Activated CD8-positive, alpha-beta memory T cell treated with anti-CD3 and anti-CD28 coated beads, Interleukin-2, amount 10 ng/mL, durations not matched to agents 7 days and 5 days (primary cell): ENCODE measurements at regions not wholly inside any gene's neighbourhood (a gene's known extent, or its start where the extent isn't known, plus 50 kb on each side); places are given as distances from the start of the nearest gene placed in this dataset.
"Not testable (repeated sequence)": the region's sequence is repeated elsewhere in the genome, so short reads cannot be mapped to it uniquely, and the experiment has no call there.

ENCODE experiments used
- ATAC-seq: fragments of 150-1000 bp; cut with Tn5 transposase; one replicate; pipeline ENCODE4 v1.10.0; 2021; ENCODE audit warnings: moderate library complexity
- CTCF ChIA-PET: fragments of 350-600 bp; sonication (Branson Sonifier 250); formaldehyde crosslinking; loops from one replicate; lab custom pipeline; 2021; ENCODE audit warnings: antibody characterized with exemption; lab: Charles Lee
- DNase-seq: peaks from one replicate; pipeline ENCODE4 v3.0.0-alpha.2; 2020
- H3K27ac Mint-ChIP-seq: one replicate; pipeline ENCODE4 v1.8.0; 2021; ENCODE audit warnings: mild to moderate bottlenecking, mixed read lengths
- H3K27me3 Mint-ChIP-seq: one replicate; pipeline ENCODE4 v1.8.0; 2021; ENCODE audit warnings: mixed read lengths
- H3K36me3 Mint-ChIP-seq: one replicate; pipeline ENCODE4 v1.8.0; 2021; ENCODE audit warnings: mild to moderate bottlenecking, mixed read lengths
- H3K4me1 Mint-ChIP-seq: one replicate; pipeline ENCODE4 v1.8.0; 2021; ENCODE audit warnings: mixed read lengths
- H3K4me3 Mint-ChIP-seq: one replicate; pipeline ENCODE4 v1.8.0; 2021; ENCODE audit warnings: mild to moderate bottlenecking, moderate library complexity, mixed read lengths
- H3K9me3 Mint-ChIP-seq: one replicate; pipeline ENCODE4 v1.8.0; 2022; ENCODE audit warnings: low read depth, mixed read lengths

- CTCF ChIA-PET, H3K36me3 Mint-ChIP-seq, ATAC-seq, H3K27ac Mint-ChIP-seq, H3K27me3 Mint-ChIP-seq, H3K4me1 Mint-ChIP-seq, DNase-seq, H3K4me3 Mint-ChIP-seq, H3K9me3 Mint-ChIP-seq: not testable (repeated sequence)
Measured at GRCh38 chr7:13136345-13136744, 448.9 kb downstream of the ARL4A start.

- Mint-ChIP-seq H3K4me3 (no peak overlapping the region), H3K27me3 (no peaks in the 10 kb centered on the region), H3K36me3 (no peaks in the 10 kb centered on the region), H3K4me1 (no peaks in the 10 kb centered on the region), H3K9me3 (no peaks in the 10 kb centered on the region), H3K27ac (no peak overlapping the region)
- no peak for ATAC-seq
- CTCF ChIA-PET: no interaction called here
- no peak for DNase-seq
Measured at GRCh38 chr7:13139436-13139835, 452.0 kb downstream of the ARL4A start.

GRCh38 chr7:13144673-13145072 is 457.2 kb downstream of the ARL4A start:
- CTCF ChIA-PET: no interaction called here
- H3K36me3 Mint-ChIP-seq: no peaks in the 10 kb centered on the region
- no peaks in the 10 kb centered on the region for H3K4me1 Mint-ChIP-seq
- DNase-seq (no peak), ATAC-seq (no peak)
- H3K27ac Mint-ChIP-seq: no peak overlapping the region
- no peaks in the 10 kb centered on the region for H3K27me3 Mint-ChIP-seq
- H3K9me3 Mint-ChIP-seq: no peaks in the 10 kb centered on the region
- no peak overlapping the region for H3K4me3 Mint-ChIP-seq

DNA sequence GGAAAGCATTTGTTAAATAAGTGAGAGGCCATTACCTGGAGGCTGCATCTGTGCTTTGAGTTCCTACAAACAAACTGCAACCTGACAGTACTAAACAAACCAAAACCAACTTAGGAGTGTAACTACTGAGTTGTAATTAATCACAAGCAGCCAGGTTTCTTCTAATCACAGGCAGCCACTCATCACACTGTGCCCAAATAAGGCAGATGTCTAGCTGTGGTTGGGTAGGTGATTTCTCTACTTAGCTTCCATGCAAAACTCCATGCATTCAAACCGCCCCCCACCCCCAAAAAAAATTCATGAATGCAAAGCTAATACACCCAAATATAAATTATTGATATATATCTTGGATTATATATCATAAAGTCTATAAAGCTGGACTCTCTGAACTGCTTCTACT is 461.1 kb downstream of the ARL4A start:
- Mint-ChIP-seq H3K9me3 (no peaks in the 10 kb centered on the region), H3K27me3 (no peaks in the 10 kb centered on the region), H3K27ac (no peak overlapping the region), H3K4me1 (no peaks in the 10 kb centered on the region), H3K4me3 (no peak overlapping the region), H3K36me3 (no peaks in the 10 kb centered on the region)
- ATAC-seq: no peak
- no peak for DNase-seq
- CTCF ChIA-PET: interaction anchor here (0.6 to 1.9 kb wide), 2 partner anchors 10 to 84 kb away, joined by 3 to 4 read pairs; no protein-coding TSS in a partner anchor

- CTCF ChIA-PET: no interaction called here
- Mint-ChIP-seq H3K36me3 (no peaks in the 10 kb centered on the region), H3K4me1 (no peaks in the 10 kb centered on the region), H3K9me3 (no peaks in the 10 kb centered on the region), H3K27ac (no peak overlapping the region), H3K4me3 (no peak overlapping the region), H3K27me3 (no peaks in the 10 kb centered on the region)
- DNase-seq (no peak), ATAC-seq (no peak)
Measured at GRCh38 chr7:13151978-13152377, 464.5 kb downstream of the ARL4A start.

- Mint-ChIP-seq H3K4me3 (no peak overlapping the region), H3K36me3 (no peaks in the 10 kb centered on the region), H3K9me3 (no peaks in the 10 kb centered on the region), H3K27ac (no peak overlapping the region), H3K4me1 (no peaks in the 10 kb centered on the region), H3K27me3 (no peaks in the 10 kb centered on the region)
- CTCF ChIA-PET: no interaction called here
- DNase-seq (no peak), ATAC-seq (no peak)
Measured at GRCh38 chr7:13152755-13153154, 465.3 kb downstream of the ARL4A start.

GRCh38 chr7:13153266-13153665 is 465.8 kb downstream of the ARL4A start:
- H3K4me1 Mint-ChIP-seq: no peaks in the 10 kb centered on the region
- CTCF ChIA-PET: no interaction called here
- no peaks in the 10 kb centered on the region for H3K27me3 Mint-ChIP-seq
- no peak for DNase-seq
- no peaks in the 10 kb centered on the region for H3K9me3 Mint-ChIP-seq
- H3K4me3 Mint-ChIP-seq: no peak overlapping the region
- ATAC-seq: no peak
- H3K27ac Mint-ChIP-seq: no peak overlapping the region
- no peaks in the 10 kb centered on the region for H3K36me3 Mint-ChIP-seq

GRCh38 chr7:13153742-13154141 is 466.3 kb downstream of the ARL4A start:
- no peak overlapping the region for H3K4me3 Mint-ChIP-seq
- no peaks in the 10 kb centered on the region for H3K9me3 Mint-ChIP-seq
- no peaks in the 10 kb centered on the region for H3K27me3 Mint-ChIP-seq
- ATAC-seq: no peak
- no peaks in the 10 kb centered on the region for H3K4me1 Mint-ChIP-seq
- H3K27ac Mint-ChIP-seq: no peak overlapping the region
- DNase-seq: no peak
- CTCF ChIA-PET: no interaction called here
- no peaks in the 10 kb centered on the region for H3K36me3 Mint-ChIP-seq

- H3K9me3 Mint-ChIP-seq: no peaks in the 10 kb centered on the region
- CTCF ChIA-PET: no interaction called here
Measured at GRCh38 chr7:13155188-13155587, 467.8 kb downstream of the ARL4A start.

GRCh38 chr7:13159003-13159402 is 471.6 kb downstream of the ARL4A start:
- no peak for DNase-seq
- Mint-ChIP-seq H3K9me3 (no peaks in the 10 kb centered on the region), H3K4me1 (no peaks in the 10 kb centered on the region), H3K27me3 (peaks cover 13% of the 10 kb centered on the region), H3K27ac (no peak overlapping the region), H3K4me3 (no peak overlapping the region), H3K36me3 (no peaks in the 10 kb centered on the region)
- CTCF ChIA-PET: interaction anchor here (1.2 kb wide), 1 partner anchor 11 kb away, joined by 4 read pairs; no protein-coding TSS in a partner anchor
- no peak for ATAC-seq

More at GRCh38 chr7:13155188-13155587, 467.8 kb downstream of the ARL4A start:
- H3K4me3 Mint-ChIP-seq: no peak overlapping the region
- H3K4me1 Mint-ChIP-seq: no peaks in the 10 kb centered on the region
- no peak for ATAC-seq
- no peaks in the 10 kb centered on the region for H3K36me3 Mint-ChIP-seq
- no peak for DNase-seq
- no peak overlapping the region for H3K27ac Mint-ChIP-seq
- peaks cover 9% of the 10 kb centered on the region for H3K27me3 Mint-ChIP-seq

DNA sequence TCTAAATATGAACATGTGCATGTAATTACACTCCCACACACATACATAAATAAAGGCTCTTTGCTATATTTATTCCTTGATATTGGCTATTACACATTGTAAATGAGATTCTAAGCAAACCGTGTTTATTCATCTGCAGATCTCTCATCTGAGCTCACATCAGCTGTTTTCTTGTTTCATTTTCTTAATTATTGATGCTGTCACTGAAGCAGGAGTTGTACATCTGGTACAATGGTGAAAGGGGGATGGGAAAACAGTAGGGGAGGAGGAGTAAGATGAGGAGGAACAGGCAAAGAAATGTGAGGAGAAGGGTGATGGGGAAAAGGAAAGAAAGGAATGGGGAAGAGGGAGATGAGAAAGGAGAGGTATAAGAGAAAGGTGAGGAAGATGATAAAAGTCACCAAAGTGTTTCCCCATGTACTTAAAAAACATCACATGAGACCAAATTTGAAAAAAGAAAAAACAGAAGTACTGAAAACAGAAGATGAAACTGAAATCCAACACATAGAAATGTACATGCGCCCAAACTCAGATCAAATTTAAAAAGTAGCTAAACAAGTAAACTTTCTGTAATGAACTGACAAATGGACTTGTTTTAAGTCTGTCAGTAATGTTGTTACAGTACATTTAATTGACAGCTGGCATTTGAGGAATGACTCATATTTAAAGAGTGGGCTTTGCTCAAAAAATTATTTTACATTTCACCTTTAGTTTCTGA is 472.2 kb downstream of the ARL4A start:
- CTCF ChIA-PET: interaction anchor here (0.9 kb wide), 1 partner anchor 41 kb away, joined by 3 read pairs; no protein-coding TSS in a partner anchor

GRCh38 chr7:13161125-13161524 is 473.7 kb downstream of the ARL4A start:
- Mint-ChIP-seq H3K27me3 (peaks cover 29% of the 10 kb centered on the region), H3K36me3 (no peaks in the 10 kb centered on the region), H3K9me3 (no peaks in the 10 kb centered on the region), H3K27ac (no peak overlapping the region), H3K4me3 (no peak overlapping the region), H3K4me1 (no peaks in the 10 kb centered on the region)
- ATAC-seq (no peak), DNase-seq (no peak)
- CTCF ChIA-PET: no interaction called here

More for the DNA sequence above, 472.2 kb downstream of the ARL4A start:
- H3K27me3 Mint-ChIP-seq: peaks cover 16% of the 10 kb centered on the region
- H3K36me3 Mint-ChIP-seq: no peaks in the 10 kb centered on the region
- H3K4me1 Mint-ChIP-seq: no peaks in the 10 kb centered on the region
- H3K9me3 Mint-ChIP-seq: no peaks in the 10 kb centered on the region
- H3K27ac Mint-ChIP-seq: no peak overlapping the region
- ATAC-seq (no peak), DNase-seq (no peak)
- no peak overlapping the region for H3K4me3 Mint-ChIP-seq

- ATAC-seq: no peak
- CTCF ChIA-PET: no interaction called here
Measured at GRCh38 chr7:13165854-13166253, 478.4 kb downstream of the ARL4A start.

GRCh38 chr7:13166801-13167200 is 479.4 kb downstream of the ARL4A start:
- H3K4me3 Mint-ChIP-seq: no peak overlapping the region
- CTCF ChIA-PET: no interaction called here
- no peak for ATAC-seq

More at GRCh38 chr7:13165854-13166253, 478.4 kb downstream of the ARL4A start:
- H3K4me3 Mint-ChIP-seq: no peak overlapping the region
- H3K27me3 Mint-ChIP-seq: peaks cover 23% of the 10 kb centered on the region
- H3K27ac Mint-ChIP-seq: no peak overlapping the region
- DNase-seq: no peak
- no peaks in the 10 kb centered on the region for H3K9me3 Mint-ChIP-seq
- H3K4me1 Mint-ChIP-seq: no peaks in the 10 kb centered on the region
- H3K36me3 Mint-ChIP-seq: no peaks in the 10 kb centered on the region

More at GRCh38 chr7:13166801-13167200, 479.4 kb downstream of the ARL4A start:
- no peaks in the 10 kb centered on the region for H3K36me3 Mint-ChIP-seq
- no peaks in the 10 kb centered on the region for H3K4me1 Mint-ChIP-seq
- H3K27ac Mint-ChIP-seq: no peak overlapping the region
- H3K27me3 Mint-ChIP-seq: peaks cover 19% of the 10 kb centered on the region
- DNase-seq: no peak
- no peaks in the 10 kb centered on the region for H3K9me3 Mint-ChIP-seq
